Trophoblast cell (in vitro differentiated cells and primary cell): ENCODE measurements at regions not wholly inside any gene's neighbourhood (a gene's known extent, or its start where the extent isn't known, plus 50 kb on each side); places are given as distances from the start of the nearest gene placed in this dataset.

Experiments used
- DNase-seq, 2 donors: peaks; one replicate each; pipeline ENCODE4 v3.0.0-alpha.2; 2016
- H2AFZ ChIP-seq: 2 replicates; pipeline ENCODE4 v1.6.1; 2013; ENCODE audit warnings: low read length, moderate library complexity, mild to moderate bottlenecking; ENCODE audit not compliant: insufficient read depth, poor library complexity
- H2AK5ac ChIP-seq: 2 replicates; pipeline ENCODE4 v1.6.1; 2013; ENCODE audit warnings: mild to moderate bottlenecking, low read length
- H2BK120ac ChIP-seq: 2 replicates; pipeline ENCODE4 v1.6.1; 2013; ENCODE audit warnings: low read length, mild to moderate bottlenecking, moderate library complexity; ENCODE audit not compliant: insufficient read depth, poor library complexity
- H2BK12ac ChIP-seq: 2 replicates; pipeline ENCODE4 v1.6.1; 2013; ENCODE audit warnings: mild to moderate bottlenecking, low read length, moderate library complexity
- H2BK5ac ChIP-seq: 2 replicates; pipeline ENCODE4 v1.6.1; 2013; ENCODE audit warnings: low read length, low read depth, moderate library complexity, mild to moderate bottlenecking; ENCODE audit not compliant: poor library complexity
- H3K14ac ChIP-seq: 2 replicates; pipeline ENCODE4 v1.6.1; 2013; ENCODE audit warnings: mild to moderate bottlenecking, low read length
- H3K18ac ChIP-seq: 2 replicates; pipeline ENCODE4 v1.6.1; 2013; ENCODE audit warnings: mild to moderate bottlenecking, low read length
- H3K23ac ChIP-seq: 2 replicates; pipeline ENCODE4 v1.6.1; 2013; ENCODE audit warnings: low read length
- H3K27ac ChIP-seq: 2 replicates; pipeline ENCODE4 v1.5.1; 2013; ENCODE audit warnings: low read depth, mild to moderate bottlenecking, inconsistent platforms, low read length, moderate library complexity
- H3K27me3 ChIP-seq: 2 replicates; pipeline ENCODE4 v1.6.1; 2013; ENCODE audit warnings: inconsistent platforms, mild to moderate bottlenecking, low read length, moderate library complexity; ENCODE audit not compliant: insufficient read depth
- H3K36me3 ChIP-seq, 2 experiments: 1 replicate in 1 of 2; 2 replicates in 1 of 2; pipeline ENCODE4 v1.6.1; 2013; ENCODE audit warnings: low read length in 2 of 2, mild to moderate bottlenecking in 2 of 2, moderate library complexity in 1 of 2; ENCODE audit not compliant: insufficient read depth in 2 of 2, control insufficient read depth in 1 of 2
- H3K4ac ChIP-seq: 2 replicates; pipeline ENCODE4 v1.6.1; 2013; ENCODE audit warnings: low read depth, mild to moderate bottlenecking, low read length, moderate library complexity
- H3K4me1 ChIP-seq, 2 experiments: 1 replicate in 1 of 2; 2 replicates in 1 of 2; pipeline ENCODE4 v1.6.1; 2013; ENCODE audit warnings: low read length in 2 of 2, mild to moderate bottlenecking in 2 of 2, moderate library complexity in 1 of 2; ENCODE audit not compliant: insufficient read depth in 2 of 2, control insufficient read depth in 1 of 2
- H3K4me2 ChIP-seq: 2 replicates; pipeline ENCODE4 v1.6.1; 2013; ENCODE audit warnings: inconsistent platforms, mild to moderate bottlenecking, low read length, moderate library complexity
- H3K4me3 ChIP-seq: 2 replicates; pipeline ENCODE4 v1.5.1; 2013; ENCODE audit warnings: mild to moderate bottlenecking, low read depth, low read length, inconsistent platforms
- H3K79me1 ChIP-seq: one replicate; pipeline ENCODE4 v1.6.1; 2013; ENCODE audit warnings: low read length
- H3K79me2 ChIP-seq: 2 replicates; pipeline ENCODE4 v1.6.1; 2013; ENCODE audit warnings: low read length, mild to moderate bottlenecking; ENCODE audit not compliant: control insufficient read depth, insufficient read depth, poor library complexity
- H3K9ac ChIP-seq: 2 replicates; pipeline ENCODE4 v1.6.1; 2013; ENCODE audit warnings: mild to moderate bottlenecking, low read length
- H3K9me3 ChIP-seq: 2 replicates; pipeline ENCODE4 v1.6.1; 2013; ENCODE audit warnings: low read depth, mild to moderate bottlenecking, control low read depth, inconsistent platforms, low read length; ENCODE audit not compliant: insufficient read depth
- H4K12ac ChIP-seq: 2 replicates; pipeline ENCODE4 v1.6.1; 2013; ENCODE audit warnings: low read depth, mild to moderate bottlenecking, low read length, moderate library complexity
- H4K8ac ChIP-seq: 2 replicates; pipeline ENCODE4 v1.6.1; 2013; ENCODE audit warnings: low read depth, mild to moderate bottlenecking, low read length, moderate library complexity
- H4K91ac ChIP-seq: one replicate; pipeline ENCODE4 v1.6.1; 2013; ENCODE audit warnings: low read depth, mild to moderate bottlenecking, low read length, moderate library complexity
- WGBS: extraction: QIAGEN DNeasy Blood & Tissue Kit; methylation state at CpG from one replicate; pipeline ENCODE4 v1.1.7; 2013; ENCODE audit warnings: missing lambda C conversion rate; ENCODE audit not compliant: insufficient read length, insufficient coverage; ENCODE audit errors: extremely low coverage; 5-methylcytosine and 5-hydroxymethylcytosine counted together

DNA sequence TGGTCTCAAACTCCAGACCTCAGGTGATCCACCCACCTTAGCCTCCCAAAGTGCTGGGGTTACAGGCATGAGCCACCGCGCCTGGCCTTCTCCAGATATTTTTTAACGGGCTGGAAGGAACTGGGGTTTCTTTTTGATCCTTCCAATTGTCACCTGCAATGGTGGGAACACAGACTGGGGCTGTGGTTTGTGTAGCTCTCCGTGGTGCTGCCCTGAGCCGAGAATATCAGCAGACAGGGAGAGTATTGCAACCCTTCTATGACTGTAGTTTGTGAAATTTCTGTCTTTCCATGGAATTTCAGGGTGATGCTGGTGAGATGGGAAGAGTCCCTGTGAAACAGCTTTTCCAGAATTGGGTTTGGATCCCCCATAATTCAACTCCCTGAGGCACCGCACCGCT lies 263.5 kb downstream of the ENGASE start:
- no peaks in the 10 kb centered on the region for H3K36me3 ChIP-seq

DNA sequence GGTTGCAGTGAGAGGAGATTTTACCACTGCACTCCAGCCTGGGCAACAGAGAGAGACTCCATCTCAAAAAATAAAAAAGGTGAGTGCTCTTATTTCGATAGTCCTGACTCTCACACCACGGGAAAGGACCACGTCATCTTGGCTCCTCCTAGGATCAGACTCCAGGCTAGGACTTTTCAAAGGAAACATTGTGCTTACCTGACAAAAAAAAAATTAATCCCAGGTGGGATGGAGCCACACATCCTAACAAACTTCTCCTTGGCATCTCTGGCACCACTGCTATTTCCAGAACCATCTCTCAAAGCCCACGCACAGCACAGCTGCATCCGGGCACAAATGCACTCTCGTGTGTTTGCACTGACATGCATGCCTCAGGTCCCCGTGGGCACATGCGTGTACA lies 262.4 kb downstream of the ENGASE start:
- no peak overlapping the region for H3K14ac ChIP-seq
- no peaks in the 10 kb centered on the region for H3K36me3 ChIP-seq
- H4K12ac ChIP-seq = no peak overlapping the region
- no CpG with 5 or more reads among the region's 8 CpGs for WGBS
- no peak overlapping the region for H3K4me3 ChIP-seq
- H4K91ac ChIP-seq = no peak overlapping the region
- H3K18ac ChIP-seq = no peak overlapping the region
- H3K27ac ChIP-seq = no peak overlapping the region
- no peaks in the 10 kb centered on the region for H3K27me3 ChIP-seq
- no peak overlapping the region for H3K4ac ChIP-seq
- peaks cover 2% of the 10 kb centered on the region for H3K9me3 ChIP-seq
- no peaks in the 10 kb centered on the region for H3K4me1 ChIP-seq
- H3K23ac ChIP-seq = no peak overlapping the region
- no peaks in the 10 kb centered on the region for H3K79me1 ChIP-seq
- no peak overlapping the region for H2BK5ac ChIP-seq
- H2BK12ac ChIP-seq = no peak overlapping the region
- no peak overlapping the region for H2BK120ac ChIP-seq
- DNase-seq = no peak
- no peaks in the 10 kb centered on the region for H3K79me2 ChIP-seq
- no peak overlapping the region for H2AFZ ChIP-seq
- no peak overlapping the region for H3K4me2 ChIP-seq
- H3K9ac ChIP-seq = no peak overlapping the region
- no peak overlapping the region for H2AK5ac ChIP-seq
- H4K8ac ChIP-seq = no peak overlapping the region

More for the DNA sequence above, 263.5 kb downstream of the ENGASE start:
- no peaks in the 10 kb centered on the region for H3K27me3 ChIP-seq
- no peak overlapping the region for H2AFZ ChIP-seq
- H4K12ac ChIP-seq = no peak overlapping the region
- H3K4me2 ChIP-seq = no peak overlapping the region
- H2BK5ac ChIP-seq = no peak overlapping the region
- no peak overlapping the region for H3K23ac ChIP-seq
- DNase-seq = no peak
- no peak overlapping the region for H3K4ac ChIP-seq
- H2BK120ac ChIP-seq = no peak overlapping the region
- H4K91ac ChIP-seq = no peak overlapping the region
- no peak overlapping the region for H3K14ac ChIP-seq
- no peak overlapping the region for H2AK5ac ChIP-seq
- no peak overlapping the region for H2BK12ac ChIP-seq
- H3K27ac ChIP-seq = no peak overlapping the region
- H3K9me3 ChIP-seq = peaks cover 2% of the 10 kb centered on the region
- no peak overlapping the region for H3K9ac ChIP-seq
- H3K18ac ChIP-seq = no peak overlapping the region
- WGBS = no CpG with 5 or more reads among the region's 7 CpGs
- H3K4me1 ChIP-seq = no peaks in the 10 kb centered on the region
- no peak overlapping the region for H3K4me3 ChIP-seq
- no peak overlapping the region for H4K8ac ChIP-seq
- no peaks in the 10 kb centered on the region for H3K79me2 ChIP-seq
- no peaks in the 10 kb centered on the region for H3K79me1 ChIP-seq

DNA sequence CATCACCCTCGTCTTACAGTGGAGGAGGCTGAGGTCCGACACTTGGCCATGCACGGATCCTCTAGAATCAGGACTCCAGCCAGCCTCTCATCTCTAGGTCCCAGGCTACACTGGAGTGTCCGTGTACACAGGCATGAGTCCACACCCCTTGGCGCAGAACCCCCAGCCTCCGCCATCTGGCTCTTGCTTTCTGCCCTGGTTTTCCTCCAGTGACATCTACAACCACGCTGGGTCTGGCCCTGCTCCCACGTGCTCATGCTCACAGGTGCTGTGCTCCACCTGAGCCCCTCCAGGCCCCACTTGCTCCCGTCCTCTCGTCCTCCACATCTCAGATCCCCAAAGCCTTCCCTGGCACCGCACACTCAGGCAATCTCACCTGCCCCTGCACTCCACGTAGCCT lies 260.8 kb downstream of the ENGASE start:
- H2AK5ac ChIP-seq = no peak overlapping the region
- H2BK120ac ChIP-seq = no peak overlapping the region
- WGBS = no CpG with 5 or more reads among the region's 12 CpGs
- H3K4me2 ChIP-seq = no peak overlapping the region
- H3K9me3 ChIP-seq = no peaks in the 10 kb centered on the region
- H3K4me1 ChIP-seq = no peaks in the 10 kb centered on the region
- no peaks in the 10 kb centered on the region for H3K27me3 ChIP-seq
- no peak overlapping the region for H2AFZ ChIP-seq
- H3K36me3 ChIP-seq = no peaks in the 10 kb centered on the region
- no peak overlapping the region for H2BK12ac ChIP-seq
- no peaks in the 10 kb centered on the region for H3K79me2 ChIP-seq
- H4K91ac ChIP-seq = no peak overlapping the region
- H4K8ac ChIP-seq = no peak overlapping the region
- H3K23ac ChIP-seq = no peak overlapping the region
- no peak overlapping the region for H2BK5ac ChIP-seq
- H3K4me3 ChIP-seq = no peak overlapping the region
- H4K12ac ChIP-seq = no peak overlapping the region
- no peak overlapping the region for H3K18ac ChIP-seq
- no peak for DNase-seq
- no peak overlapping the region for H3K4ac ChIP-seq
- H3K79me1 ChIP-seq = no peaks in the 10 kb centered on the region
- no peak overlapping the region for H3K14ac ChIP-seq
- H3K27ac ChIP-seq = no peak overlapping the region
- H3K9ac ChIP-seq = no peak overlapping the region

DNA sequence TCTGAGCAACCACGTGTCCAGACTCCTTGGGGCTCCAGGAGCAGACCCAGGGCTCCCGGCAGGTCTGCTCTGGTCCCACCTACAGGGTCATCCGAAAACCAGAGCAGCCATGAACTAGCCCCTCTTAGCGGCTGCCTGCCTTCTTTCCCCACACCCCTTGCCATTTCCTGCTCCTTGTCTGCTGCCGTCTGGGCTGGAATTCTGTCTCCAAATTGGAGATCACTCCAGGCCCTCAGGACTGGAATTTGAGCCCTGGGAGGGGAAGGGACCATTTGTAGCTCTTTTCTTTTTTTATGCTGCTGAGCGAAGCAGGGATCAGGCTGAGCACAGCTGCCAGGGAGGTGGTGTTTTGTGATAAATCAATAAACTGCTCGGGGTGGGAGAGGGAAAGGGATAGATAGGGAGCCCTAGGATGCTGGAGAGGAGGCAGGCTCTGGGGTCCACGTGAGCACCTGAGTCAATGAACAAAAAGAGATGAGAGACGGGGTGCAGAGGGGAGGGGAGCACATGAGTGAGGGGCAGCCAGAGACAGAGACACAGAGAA lies 257.5 kb downstream of the ENGASE start:
- no peak overlapping the region for H2BK5ac ChIP-seq
- H3K4me3 ChIP-seq = no peak overlapping the region
- H2AFZ ChIP-seq = no peak overlapping the region
- no peaks in the 10 kb centered on the region for H3K79me2 ChIP-seq
- no peak overlapping the region for H3K4me2 ChIP-seq
- H3K27ac ChIP-seq = no peak overlapping the region
- no peak overlapping the region for H2BK12ac ChIP-seq
- no peaks in the 10 kb centered on the region for H3K36me3 ChIP-seq
- H3K9me3 ChIP-seq = peaks cover 2% of the 10 kb centered on the region
- no peak overlapping the region for H3K23ac ChIP-seq
- no CpG with 5 or more reads among the region's 9 CpGs for WGBS
- H3K4ac ChIP-seq = no peak overlapping the region
- H4K8ac ChIP-seq = no peak overlapping the region
- no peak for DNase-seq
- no peaks in the 10 kb centered on the region for H3K27me3 ChIP-seq
- no peak overlapping the region for H3K14ac ChIP-seq
- no peak overlapping the region for H2AK5ac ChIP-seq
- H3K9ac ChIP-seq = no peak overlapping the region
- no peak overlapping the region for H2BK120ac ChIP-seq
- H4K12ac ChIP-seq = no peak overlapping the region
- no peaks in the 10 kb centered on the region for H3K4me1 ChIP-seq
- H3K18ac ChIP-seq = no peak overlapping the region
- no peak overlapping the region for H4K91ac ChIP-seq
- no peaks in the 10 kb centered on the region for H3K79me1 ChIP-seq
